Fibroblast of villous mesenchyme (primary cell): ENCODE measurements at regions not wholly inside any gene's neighbourhood (a gene's known extent, or its start where the extent isn't known, plus 50 kb on each side); places are given as distances from the start of the nearest gene placed in this dataset.

Experiments
- DNase-seq: peaks from one replicate; pipeline ENCODE4 v3.0.0-alpha.2; 2010; ENCODE audit warnings: low read depth
- H3K4me3 ChIP-seq: 2 replicates; pipeline ENCODE4 v1.5.1; 2011; ENCODE audit warnings: low read depth, mild to moderate bottlenecking, low read length
- TF ChIP-seq, protein P1 (sequence below): IDR thresholded peaks from 2 replicates; pipeline ENCODE4 v1.5.1; 2012; ENCODE audit warnings: low read depth, mild to moderate bottlenecking, low read length; ENCODE audit not compliant: insufficient read depth

DNA sequence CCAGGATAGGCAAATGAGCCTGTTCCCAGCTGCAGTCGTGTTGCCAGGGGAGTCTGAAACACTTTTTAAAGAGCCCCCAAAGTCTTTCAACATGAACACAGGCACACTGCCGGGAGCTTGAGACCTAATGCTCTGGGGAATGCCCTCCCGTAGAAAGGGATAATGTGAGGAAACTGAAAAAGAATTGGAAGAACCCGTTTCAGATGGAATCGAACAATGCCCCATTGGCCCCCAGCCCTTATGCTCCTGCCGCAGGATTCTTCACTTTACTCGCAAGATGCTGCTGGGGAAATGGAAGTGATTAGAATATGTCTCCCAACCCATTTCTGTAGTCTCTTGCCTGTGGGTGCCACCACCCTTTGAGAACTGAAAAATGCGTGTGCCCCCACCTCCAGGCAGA lies 136.3 kb upstream of the GATA6 start:
- TF ChIP-seq, protein P1, sequence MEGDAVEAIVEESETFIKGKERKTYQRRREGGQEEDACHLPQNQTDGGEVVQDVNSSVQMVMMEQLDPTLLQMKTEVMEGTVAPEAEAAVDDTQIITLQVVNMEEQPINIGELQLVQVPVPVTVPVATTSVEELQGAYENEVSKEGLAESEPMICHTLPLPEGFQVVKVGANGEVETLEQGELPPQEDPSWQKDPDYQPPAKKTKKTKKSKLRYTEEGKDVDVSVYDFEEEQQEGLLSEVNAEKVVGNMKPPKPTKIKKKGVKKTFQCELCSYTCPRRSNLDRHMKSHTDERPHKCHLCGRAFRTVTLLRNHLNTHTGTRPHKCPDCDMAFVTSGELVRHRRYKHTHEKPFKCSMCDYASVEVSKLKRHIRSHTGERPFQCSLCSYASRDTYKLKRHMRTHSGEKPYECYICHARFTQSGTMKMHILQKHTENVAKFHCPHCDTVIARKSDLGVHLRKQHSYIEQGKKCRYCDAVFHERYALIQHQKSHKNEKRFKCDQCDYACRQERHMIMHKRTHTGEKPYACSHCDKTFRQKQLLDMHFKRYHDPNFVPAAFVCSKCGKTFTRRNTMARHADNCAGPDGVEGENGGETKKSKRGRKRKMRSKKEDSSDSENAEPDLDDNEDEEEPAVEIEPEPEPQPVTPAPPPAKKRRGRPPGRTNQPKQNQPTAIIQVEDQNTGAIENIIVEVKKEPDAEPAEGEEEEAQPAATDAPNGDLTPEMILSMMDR: no peak
- DNase-seq: no peak

DNA sequence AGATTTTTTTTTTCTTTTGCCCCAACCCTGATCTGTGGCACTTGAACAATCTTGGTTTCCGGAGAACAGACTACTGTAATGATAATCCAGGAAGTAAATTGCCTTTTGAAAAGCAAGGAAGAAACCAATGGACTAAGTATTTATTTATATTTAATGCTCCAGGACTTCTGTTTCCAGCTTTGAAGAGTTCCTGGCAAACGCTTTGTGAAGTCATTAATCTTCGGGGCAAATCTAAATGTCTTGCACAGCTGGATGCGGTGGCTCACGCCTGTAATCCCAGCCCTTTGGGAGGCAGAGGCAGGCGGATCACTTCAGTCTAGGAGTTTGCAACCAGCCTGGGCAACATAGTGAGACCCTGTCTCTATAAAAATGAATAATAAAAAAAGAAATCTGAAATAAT lies 135.1 kb upstream of the GATA6 start:
- TF ChIP-seq, protein P1: no peak
- no peak overlapping the region for H3K4me3 ChIP-seq
- DNase-seq: no peak

More for the DNA sequence above, 136.3 kb upstream of the GATA6 start:
- H3K4me3 ChIP-seq: no peak overlapping the region

DNA sequence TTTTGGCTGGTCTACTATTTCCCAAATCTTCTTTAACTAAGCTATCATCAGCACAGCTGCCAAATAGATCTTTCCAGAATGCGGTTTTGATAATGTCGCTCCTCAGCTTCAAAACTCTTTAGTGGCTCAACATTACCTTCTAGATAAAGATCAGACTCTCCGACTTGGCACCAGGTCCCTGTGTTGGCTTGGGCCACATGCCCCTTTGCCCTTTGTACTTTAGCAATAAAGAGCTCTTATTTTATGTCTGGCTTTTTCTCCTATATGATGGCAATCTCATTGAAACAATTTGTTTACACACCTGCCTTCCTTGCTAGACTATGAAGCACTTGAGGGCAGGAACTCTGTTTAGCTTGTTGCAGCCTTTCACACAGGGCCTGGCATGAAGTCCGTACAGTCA lies 128.9 kb upstream of the GATA6 start:
- DNase-seq: no peak
- no peak overlapping the region for H3K4me3 ChIP-seq
- TF ChIP-seq, protein P1: no peak

DNA sequence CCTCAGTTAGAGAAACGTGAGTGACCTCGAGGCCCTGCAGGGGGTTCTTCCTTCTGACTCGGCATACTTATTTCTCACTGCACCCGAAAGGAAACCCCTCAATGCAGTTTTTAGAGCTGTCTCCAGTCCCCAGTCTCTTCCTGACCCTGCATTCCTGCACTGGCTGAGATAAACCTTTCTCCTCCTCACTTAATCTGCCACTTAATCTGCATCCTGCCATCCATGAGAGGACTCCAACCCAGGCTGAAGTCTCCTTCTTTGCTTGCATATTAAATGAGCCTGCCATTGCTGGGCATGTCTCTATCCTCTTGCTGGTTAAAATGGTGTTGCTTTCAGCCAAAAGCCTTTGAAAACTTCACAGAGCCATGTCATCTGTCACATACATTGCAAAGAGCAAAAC lies 125.6 kb upstream of the GATA6 start:
- TF ChIP-seq, protein P1: no peak
- no peak for DNase-seq
- no peak overlapping the region for H3K4me3 ChIP-seq

DNA sequence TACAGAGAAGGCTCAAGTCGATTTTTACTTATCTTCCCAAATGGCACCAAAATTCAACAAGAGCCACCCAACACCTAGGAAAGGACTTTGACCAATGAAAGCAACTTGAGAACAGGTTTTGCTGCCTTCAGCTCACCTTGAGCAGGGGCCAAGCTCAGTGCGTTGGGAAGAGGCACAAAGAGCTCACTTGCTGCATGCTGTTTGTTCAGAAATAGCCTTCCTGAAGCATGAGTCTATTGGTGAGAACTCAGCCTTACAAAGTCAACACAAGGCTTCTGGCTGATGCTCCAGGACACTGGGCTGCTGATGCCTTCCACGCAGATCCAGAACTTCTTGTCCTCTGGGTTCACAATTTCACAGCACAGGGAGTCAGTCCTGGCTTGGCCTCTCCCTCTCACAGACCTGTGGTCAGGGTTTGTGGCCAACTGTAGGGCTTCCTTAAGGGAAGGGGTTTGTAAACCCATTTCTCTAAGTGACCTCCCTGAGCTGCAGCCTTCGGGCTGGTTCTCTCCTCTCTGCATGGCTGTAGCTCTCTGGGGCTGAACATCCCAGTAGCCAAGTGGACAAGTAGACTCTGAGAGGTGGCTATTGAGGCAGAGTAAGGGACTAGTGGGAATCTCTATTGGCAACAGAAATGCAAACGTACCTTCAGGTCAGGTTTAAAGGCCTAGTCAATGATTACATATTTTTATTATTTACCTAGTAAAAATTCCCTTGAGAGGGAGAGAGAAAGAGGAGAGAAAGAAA lies 124.7 kb upstream of the GATA6 start:
- TF ChIP-seq, protein P1: no peak
- H3K4me3 ChIP-seq: no peak overlapping the region
- DNase-seq: no peak

DNA sequence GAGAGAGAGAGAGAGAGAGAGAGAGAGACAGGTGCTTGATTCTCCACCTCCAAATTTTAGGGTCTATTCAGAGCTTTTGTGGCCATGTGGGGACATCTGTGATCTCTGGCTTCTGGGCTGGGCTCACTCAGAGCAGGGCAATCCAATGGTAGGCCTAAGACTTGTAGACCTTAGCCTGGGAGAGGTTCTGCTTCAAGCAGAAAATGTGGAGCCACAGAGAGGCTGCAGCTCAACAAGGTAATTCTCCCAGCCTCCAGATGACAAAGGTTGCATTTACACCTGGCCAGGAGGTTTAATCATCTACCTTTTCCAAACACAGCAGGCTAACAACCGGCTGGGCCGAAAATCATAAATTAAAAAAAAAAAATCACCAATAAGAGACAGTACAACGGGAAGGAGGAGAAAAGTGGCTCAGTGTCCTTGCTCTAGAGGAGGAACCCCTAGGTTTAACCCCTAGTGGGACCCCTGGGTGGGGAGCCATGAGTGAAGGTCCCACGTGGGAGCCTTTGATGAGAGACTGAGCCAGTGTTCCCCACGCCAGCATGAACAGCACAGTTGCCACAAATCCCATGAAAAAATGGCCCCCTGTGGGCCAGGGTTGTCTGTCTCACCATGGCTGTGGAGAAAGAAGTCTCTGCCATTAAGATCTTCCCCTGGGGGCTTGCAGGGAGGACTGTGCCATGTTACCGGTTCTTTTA lies 124.0 kb upstream of the GATA6 start:
- no peak for DNase-seq
- H3K4me3 ChIP-seq: no peak overlapping the region
- TF ChIP-seq, protein P1: no peak
